ENCODE measurements at regions not wholly inside any gene's neighbourhood (a gene's known extent, or its start where the extent isn't known, plus 50 kb on each side); places are given as distances from the start of the nearest gene placed in this dataset.

- no peak for TF ChIP-seq CTCF (IDR thresholded peaks at IDR 0.05)
- TF ChIP-seq POLR2A (IDR thresholded peaks at IDR 0.05), result no peak
Measured at GRCh38 chr9:129285979-129286772, 108.1 kb upstream of the IER5L start.

Data from heart left ventricle (tissue), 13 donors.